IPS-20b (cell line): ENCODE measurements at regions not wholly inside any gene's neighbourhood (a gene's known extent, or its start where the extent isn't known, plus 50 kb on each side); places are given as distances from the start of the nearest gene placed in this dataset.

ENCODE experiments used
- H3K27ac ChIP-seq: one replicate; pipeline ENCODE4 v1.5.1; 2013; ENCODE audit warnings: low read length
- H3K27me3 ChIP-seq: 2 replicates; pipeline ENCODE4 v1.6.1; 2013; ENCODE audit warnings: mild to moderate bottlenecking, low read length, inconsistent platforms; ENCODE audit not compliant: insufficient read depth
- H3K36me3 ChIP-seq: 2 replicates; pipeline ENCODE4 v1.6.1; 2013; ENCODE audit warnings: low read depth, mild to moderate bottlenecking, inconsistent platforms, low read length, moderate library complexity; ENCODE audit not compliant: insufficient read depth
- H3K4me1 ChIP-seq: 2 replicates; pipeline ENCODE4 v1.6.1; 2013; ENCODE audit warnings: mild to moderate bottlenecking, control low read depth, inconsistent platforms, low read length, moderate library complexity; ENCODE audit not compliant: insufficient read depth
- H3K4me3 ChIP-seq: 2 replicates; pipeline ENCODE4 v1.5.1; 2013; ENCODE audit warnings: mild to moderate bottlenecking, low read length, inconsistent platforms
- H3K9ac ChIP-seq: 2 replicates; pipeline ENCODE4 v1.6.1; 2013; ENCODE audit warnings: low read depth, mild to moderate bottlenecking, inconsistent platforms, low read length, moderate library complexity
- H3K9me3 ChIP-seq: 2 replicates; pipeline ENCODE4 v1.6.1; 2013; ENCODE audit warnings: mild to moderate bottlenecking, low read depth, low read length, inconsistent platforms; ENCODE audit not compliant: insufficient read depth

GRCh38 chr13:107099661-107100060 is 531.7 kb upstream of the ARGLU1 start:
- H3K27ac ChIP-seq, result no peak overlapping the region
- no peaks in the 10 kb centered on the region for H3K36me3 ChIP-seq
- H3K9me3 ChIP-seq, result no peaks in the 10 kb centered on the region

GRCh38 chr13:107097916-107098315 is 530.0 kb upstream of the ARGLU1 start:
- Histone ChIP-seq H3K27ac (no peak overlapping the region), H3K9ac (no peak overlapping the region), H3K4me1 (no peaks in the 10 kb centered on the region), H3K27me3 (no peaks in the 10 kb centered on the region), H3K36me3 (no peaks in the 10 kb centered on the region), H3K4me3 (no peak overlapping the region), H3K9me3 (no peaks in the 10 kb centered on the region)

More at GRCh38 chr13:107099661-107100060, 531.7 kb upstream of the ARGLU1 start:
- no peak overlapping the region for H3K9ac ChIP-seq
- H3K27me3 ChIP-seq, result no peaks in the 10 kb centered on the region
- no peak overlapping the region for H3K4me3 ChIP-seq
- H3K4me1 ChIP-seq, result no peaks in the 10 kb centered on the region

GRCh38 chr13:107095876-107096275 is 527.9 kb upstream of the ARGLU1 start:
- no peaks in the 10 kb centered on the region for H3K4me1 ChIP-seq
- no peak overlapping the region for H3K4me3 ChIP-seq
- no peak overlapping the region for H3K9ac ChIP-seq
- H3K36me3 ChIP-seq, result no peaks in the 10 kb centered on the region
- H3K27ac ChIP-seq, result no peak overlapping the region
- no peaks in the 10 kb centered on the region for H3K9me3 ChIP-seq
- H3K27me3 ChIP-seq, result no peaks in the 10 kb centered on the region

- no peak overlapping the region for H3K4me3 ChIP-seq
- no peaks in the 10 kb centered on the region for H3K4me1 ChIP-seq
- no peaks in the 10 kb centered on the region for H3K27me3 ChIP-seq
- no peak overlapping the region for H3K27ac ChIP-seq
- no peaks in the 10 kb centered on the region for H3K36me3 ChIP-seq
- no peaks in the 10 kb centered on the region for H3K9me3 ChIP-seq
- no peak overlapping the region for H3K9ac ChIP-seq
Measured at GRCh38 chr13:107091861-107092260, 523.9 kb upstream of the ARGLU1 start.

- no peak overlapping the region for H3K4me3 ChIP-seq
- no peak overlapping the region for H3K27ac ChIP-seq
- H3K9ac ChIP-seq, result no peak overlapping the region
Measured at GRCh38 chr13:107091428-107091827, 523.5 kb upstream of the ARGLU1 start.

GRCh38 chr13:107088061-107088460 is 520.1 kb upstream of the ARGLU1 start:
- Histone ChIP-seq H3K36me3 (no peaks in the 10 kb centered on the region), H3K4me3 (no peak overlapping the region), H3K27me3 (no peaks in the 10 kb centered on the region), H3K27ac (no peak overlapping the region), H3K9me3 (no peaks in the 10 kb centered on the region), H3K9ac (no peak overlapping the region), H3K4me1 (no peaks in the 10 kb centered on the region)

More at GRCh38 chr13:107091428-107091827, 523.5 kb upstream of the ARGLU1 start:
- Histone ChIP-seq H3K27me3 (no peaks in the 10 kb centered on the region), H3K36me3 (no peaks in the 10 kb centered on the region), H3K4me1 (no peaks in the 10 kb centered on the region), H3K9me3 (no peaks in the 10 kb centered on the region)

GRCh38 chr13:107079423-107080049 is 511.6 kb upstream of the ARGLU1 start:
- H3K4me1 ChIP-seq, result no peaks in the 10 kb centered on the region
- H3K27me3 ChIP-seq, result no peaks in the 10 kb centered on the region
- H3K27ac ChIP-seq, result no peak overlapping the region
- H3K9me3 ChIP-seq, result no peaks in the 10 kb centered on the region
- H3K9ac ChIP-seq, result no peak overlapping the region
- no peak overlapping the region for H3K4me3 ChIP-seq
- no peaks in the 10 kb centered on the region for H3K36me3 ChIP-seq

- Histone ChIP-seq H3K4me3 (no peak overlapping the region), H3K4me1 (no peaks in the 10 kb centered on the region), H3K36me3 (no peaks in the 10 kb centered on the region), H3K9me3 (no peaks in the 10 kb centered on the region), H3K27me3 (no peaks in the 10 kb centered on the region), H3K27ac (no peak overlapping the region), H3K9ac (no peak overlapping the region)
Measured at GRCh38 chr13:107078229-107078765, 510.4 kb upstream of the ARGLU1 start.

GRCh38 chr13:107076801-107077200 is 508.9 kb upstream of the ARGLU1 start:
- Histone ChIP-seq H3K27ac (no peak overlapping the region), H3K4me1 (no peaks in the 10 kb centered on the region), H3K9me3 (no peaks in the 10 kb centered on the region), H3K9ac (no peak overlapping the region), H3K4me3 (no peak overlapping the region), H3K27me3 (no peaks in the 10 kb centered on the region), H3K36me3 (no peaks in the 10 kb centered on the region)

- H3K36me3 ChIP-seq, result no peaks in the 10 kb centered on the region
- no peaks in the 10 kb centered on the region for H3K9me3 ChIP-seq
- H3K27ac ChIP-seq, result no peak overlapping the region
- H3K4me1 ChIP-seq, result no peaks in the 10 kb centered on the region
- no peaks in the 10 kb centered on the region for H3K27me3 ChIP-seq
- H3K4me3 ChIP-seq, result no peak overlapping the region
- H3K9ac ChIP-seq, result no peak overlapping the region
Measured at GRCh38 chr13:107075576-107075975, 507.6 kb upstream of the ARGLU1 start.

- Histone ChIP-seq H3K9me3 (no peaks in the 10 kb centered on the region), H3K9ac (no peak overlapping the region), H3K4me1 (no peaks in the 10 kb centered on the region), H3K27me3 (no peaks in the 10 kb centered on the region), H3K4me3 (no peak overlapping the region), H3K36me3 (no peaks in the 10 kb centered on the region), H3K27ac (no peak overlapping the region)
Measured at GRCh38 chr13:107070792-107071191, 502.9 kb upstream of the ARGLU1 start.

GRCh38 chr13:107069108-107069776 is 501.3 kb upstream of the ARGLU1 start:
- H3K4me1 ChIP-seq, result no peaks in the 10 kb centered on the region
- no peak overlapping the region for H3K27ac ChIP-seq

More at GRCh38 chr13:107069108-107069776, 501.3 kb upstream of the ARGLU1 start:
- Histone ChIP-seq H3K36me3 (no peaks in the 10 kb centered on the region), H3K9ac (no peak overlapping the region), H3K4me3 (no peak overlapping the region), H3K27me3 (no peaks in the 10 kb centered on the region), H3K9me3 (no peaks in the 10 kb centered on the region)
